ENCODE measurements at regions not wholly inside any gene's neighbourhood (a gene's known extent, or its start where the extent isn't known, plus 50 kb on each side); places are given as distances from the start of the nearest gene placed in this dataset.

DNA sequence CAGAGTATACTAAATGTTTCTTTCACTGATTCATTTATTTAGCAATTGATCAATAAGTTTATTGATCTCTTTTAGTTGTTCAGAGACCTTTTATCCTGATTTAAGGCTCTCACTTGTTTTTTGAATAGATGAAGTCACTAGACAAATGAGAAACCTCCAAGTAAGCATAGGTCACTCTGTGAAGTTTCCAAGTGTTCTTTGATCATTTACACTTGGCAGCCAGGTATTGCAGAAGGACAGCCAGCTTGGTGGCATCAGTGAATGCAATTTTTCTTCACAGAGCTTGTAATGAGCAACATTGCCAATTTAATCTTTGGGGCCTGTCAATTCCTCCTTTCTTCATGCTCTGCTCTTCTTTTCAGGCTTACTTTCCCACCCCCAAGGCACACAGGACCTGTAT lies 413.0 kb downstream of the OMA1 start (continued):
- TF ChIP-seq TSHZ2 (CRISPR knock-in tag; IDR thresholded peaks at IDR 0.05) = no peak

GRCh38 chr1:58123051-58123450 lies 423.5 kb downstream of the OMA1 start:
- ATAC-seq = no peak
- TF ChIP-seq CREB5 (CRISPR knock-in tag; IDR thresholded peaks at IDR 0.05; ENCODE audit: low read depth) (no peak), ZFP3 (CRISPR knock-in tag; IDR thresholded peaks at IDR 0.05) (no peak), ZNF565 (CRISPR knock-in tag; conservative IDR thresholded peaks at IDR 0.05; ENCODE audit: low read depth) (no peak), CSDC2 (CRISPR knock-in tag; IDR thresholded peaks at IDR 0.05) (no peak), PPARA (CRISPR knock-in tag; IDR thresholded peaks at IDR 0.05; ENCODE audit: borderline replicate concordance) (no peak)

- no peak for ATAC-seq
- TF ChIP-seq CSRNP3 (CRISPR knock-in tag; IDR thresholded peaks at IDR 0.05) (no peak), BACH2 (CRISPR knock-in tag; IDR thresholded peaks at IDR 0.05; ENCODE audit: borderline replicate concordance) (no peak), TOX (CRISPR knock-in tag; IDR thresholded peaks at IDR 0.05; ENCODE audit: borderline replicate concordance) (no peak), ZFP3 (CRISPR knock-in tag; IDR thresholded peaks at IDR 0.05) (no peak), SNAI2 (CRISPR knock-in tag; IDR thresholded peaks at IDR 0.05) (no peak), ARNTL (CRISPR knock-in tag; IDR thresholded peaks at IDR 0.05; ENCODE audit: borderline replicate concordance, low read depth) (no peak), ZNF8 (CRISPR knock-in tag; IDR thresholded peaks at IDR 0.05) (no peak)
- TF ChIP-seq, protein P1, sequence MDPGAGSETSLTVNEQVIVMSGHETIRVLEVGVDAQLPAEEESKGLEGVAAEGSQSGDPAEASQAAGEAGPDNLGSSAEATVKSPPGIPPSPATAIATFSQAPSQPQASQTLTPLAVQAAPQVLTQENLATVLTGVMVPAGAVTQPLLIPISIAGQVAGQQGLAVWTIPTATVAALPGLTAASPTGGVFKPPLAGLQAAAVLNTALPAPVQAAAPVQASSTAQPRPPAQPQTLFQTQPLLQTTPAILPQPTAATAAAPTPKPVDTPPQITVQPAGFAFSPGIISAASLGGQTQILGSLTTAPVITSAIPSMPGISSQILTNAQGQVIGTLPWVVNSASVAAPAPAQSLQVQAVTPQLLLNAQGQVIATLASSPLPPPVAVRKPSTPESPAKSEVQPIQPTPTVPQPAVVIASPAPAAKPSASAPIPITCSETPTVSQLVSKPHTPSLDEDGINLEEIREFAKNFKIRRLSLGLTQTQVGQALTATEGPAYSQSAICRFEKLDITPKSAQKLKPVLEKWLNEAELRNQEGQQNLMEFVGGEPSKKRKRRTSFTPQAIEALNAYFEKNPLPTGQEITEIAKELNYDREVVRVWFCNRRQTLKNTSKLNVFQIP (CRISPR knock-in tag; IDR thresholded peaks at IDR 0.05; ENCODE audit: borderline replicate concordance, low read depth) = no peak
Measured at GRCh38 chr1:58119971-58120370, 426.6 kb downstream of the OMA1 start.

DNA sequence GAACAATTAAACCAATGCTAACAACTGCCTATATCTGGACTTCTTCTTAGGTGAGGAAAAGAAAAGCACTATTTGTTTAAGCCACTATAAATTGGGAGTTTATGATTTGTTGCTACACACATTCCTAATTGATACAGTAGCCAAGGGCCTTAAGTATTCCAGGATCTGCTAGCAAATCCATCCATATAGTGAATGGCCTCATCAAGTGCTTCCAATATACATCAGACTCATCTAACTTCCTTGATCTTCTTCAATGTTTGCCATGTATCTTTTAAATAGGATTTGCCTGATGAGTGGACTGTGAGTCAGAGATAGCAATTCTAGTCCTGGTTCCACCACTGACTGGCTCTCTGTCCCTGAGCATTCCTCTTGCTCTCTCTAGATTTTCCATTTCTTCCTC lies 430.2 kb downstream of the OMA1 start:
- ATAC-seq = no peak
- no peak for TF ChIP-seq ISL1 (CRISPR knock-in tag; IDR thresholded peaks at IDR 0.05)
- no peak for TF ChIP-seq ZFP3 (CRISPR knock-in tag; IDR thresholded peaks at IDR 0.05)
- no peak for TF ChIP-seq BACH2 (CRISPR knock-in tag; IDR thresholded peaks at IDR 0.05; ENCODE audit: borderline replicate concordance)
- no peak for TF ChIP-seq TOX (CRISPR knock-in tag; IDR thresholded peaks at IDR 0.05; ENCODE audit: borderline replicate concordance)
- TF ChIP-seq ZNF8 (CRISPR knock-in tag; IDR thresholded peaks at IDR 0.05) = no peak
- TF ChIP-seq PPARA (CRISPR knock-in tag; IDR thresholded peaks at IDR 0.05; ENCODE audit: borderline replicate concordance) = no peak
- TF ChIP-seq CREB5 (CRISPR knock-in tag; IDR thresholded peaks at IDR 0.05; ENCODE audit: low read depth) = no peak
- TF ChIP-seq SNAI2 (CRISPR knock-in tag; IDR thresholded peaks at IDR 0.05) = no peak
- TF ChIP-seq OSR1 (CRISPR knock-in tag; IDR thresholded peaks at IDR 0.05) = no peak
- TF ChIP-seq ZC3H10 (CRISPR knock-in tag; IDR thresholded peaks at IDR 0.05) = no peak
- no peak for TF ChIP-seq ZNF70 (CRISPR knock-in tag; IDR thresholded peaks at IDR 0.05)
- no peak for TF ChIP-seq RARB (CRISPR knock-in tag; IDR thresholded peaks at IDR 0.05)
- no peak for TF ChIP-seq TCF4 (CRISPR knock-in tag; IDR thresholded peaks at IDR 0.05; ENCODE audit: borderline replicate concordance)
